Hepatocyte (in vitro differentiated cells): ENCODE measurements at regions not wholly inside any gene's neighbourhood (a gene's known extent, or its start where the extent isn't known, plus 50 kb on each side); places are given as distances from the start of the nearest gene placed in this dataset.

Experiments
- CTCF ChIP-seq: fragments of 200-600 bp; sonication (generic); IDR thresholded peaks from 2 replicates; pipeline ENCODE4 v1.5.1; 2016; ENCODE audit warnings: antibody characterized with exemption, mild to moderate bottlenecking; ENCODE audit not compliant: poor library complexity
- EZH2 ChIP-seq: fragments of 200-600 bp; sonication (generic); IDR thresholded peaks from 2 replicates; pipeline ENCODE4 v1.6.1; 2016; ENCODE audit warnings: antibody characterized with exemption, mild to moderate bottlenecking, borderline replicate concordance
- EZH2phosphoT487 ChIP-seq: fragments of 200-600 bp; sonication (generic); IDR thresholded peaks from one replicate; pipeline ENCODE4 v1.6.1; 2018; ENCODE audit warnings: antibody characterized with exemption, mild to moderate bottlenecking, low read depth, moderate library complexity; ENCODE audit not compliant: unreplicated experiment, severe bottlenecking

- TF ChIP-seq CTCF = peak; percentile 7
- no peak for TF ChIP-seq EZH2
- TF ChIP-seq EZH2phosphoT487 = no peak
Observed at GRCh38 chr5:74257645-74258313, 382.7 kb downstream of the ENC1 start.
